Loucy (cell line): ENCODE measurements at regions not wholly inside any gene's neighbourhood (a gene's known extent, or its start where the extent isn't known, plus 50 kb on each side); places are given as distances from the start of the nearest gene placed in this dataset.

ENCODE experiments used
- H2AFZ ChIP-seq: fragments of 200-600 bp; sonication (generic); 2 replicates; pipeline ENCODE4 v1.6.0; 2016; ENCODE audit warnings: antibody characterized with exemption, mild to moderate bottlenecking, low read length, moderate library complexity
- H3F3A ChIP-seq: fragments of 200-600 bp; 2 replicates; pipeline ENCODE4 v1.6.0; 2016; ENCODE audit warnings: antibody characterized with exemption, low read depth, mild to moderate bottlenecking
- H3K27me3 ChIP-seq: fragments of 200-600 bp; sonication (generic); 2 replicates; pipeline ENCODE4 v1.6.1; 2014; ENCODE audit warnings: low read length, mild to moderate bottlenecking; ENCODE audit not compliant: insufficient read depth, poor library complexity, severe bottlenecking
- H3K36me3 ChIP-seq: fragments of 200-600 bp; sonication (generic); 2 replicates; pipeline ENCODE4 v1.6.1; 2016; ENCODE audit warnings: low read length; ENCODE audit not compliant: insufficient read depth
- H3K4me1 ChIP-seq: fragments of 200-600 bp; sonication (generic); 2 replicates; pipeline ENCODE4 v1.5.1; 2014; ENCODE audit warnings: low read length, mild to moderate bottlenecking; ENCODE audit not compliant: insufficient read depth, poor library complexity, severe bottlenecking
- H3K4me2 ChIP-seq: fragments of 200-600 bp; sonication (generic); 2 replicates; pipeline ENCODE4 v1.6.0; 2014; ENCODE audit warnings: antibody characterized with exemption, low read length, low read depth, mild to moderate bottlenecking; ENCODE audit not compliant: poor library complexity, severe bottlenecking
- H3K4me3 ChIP-seq: fragments of 200-600 bp; sonication (generic); 2 replicates; pipeline ENCODE4 v1.5.1; 2014; ENCODE audit warnings: low read length, mild to moderate bottlenecking, mixed read lengths; ENCODE audit not compliant: poor library complexity, severe bottlenecking
- H3K79me2 ChIP-seq: fragments of 200-600 bp; sonication (generic); 2 replicates; pipeline ENCODE4 v1.6.1; 2014; ENCODE audit warnings: low read length; ENCODE audit not compliant: insufficient read depth
- H3K9ac ChIP-seq: fragments of 200-600 bp; sonication (generic); 2 replicates; pipeline ENCODE4 v1.6.0; 2014; ENCODE audit warnings: mild to moderate bottlenecking, low read depth, low read length, moderate library complexity; ENCODE audit not compliant: poor library complexity, severe bottlenecking
- H3K9me2 ChIP-seq: fragments of 200-600 bp; sonication (generic); replicated peaks from 2 replicates; pipeline ENCODE4 v1.6.1; 2016; ENCODE audit warnings: low read depth, low read length, mixed read lengths
- H3K9me3 ChIP-seq: fragments of 200-600 bp; sonication (generic); 2 replicates; pipeline ENCODE4 v1.6.1; 2014; ENCODE audit warnings: mild to moderate bottlenecking, antibody characterized with exemption, low read length, low read depth; ENCODE audit not compliant: insufficient read depth
- H4K20me1 ChIP-seq: fragments of 200-600 bp; sonication (generic); 2 replicates; pipeline ENCODE4 v1.6.0; 2014; ENCODE audit warnings: antibody characterized with exemption, low read length, mild to moderate bottlenecking; ENCODE audit not compliant: insufficient read depth, poor library complexity, severe bottlenecking
- EZH2phosphoT487 ChIP-seq: fragments of 200-600 bp; IDR thresholded peaks from 2 replicates; pipeline ENCODE4 v1.6.1; 2018; ENCODE audit warnings: antibody characterized with exemption, mild to moderate bottlenecking, moderate library complexity, borderline replicate concordance
- TF ChIP-seq, protein P1 (sequence below): fragments of 200-600 bp; sonication (generic); conservative IDR thresholded peaks from 2 replicates; pipeline ENCODE4 v1.5.1; 2014; ENCODE audit warnings: mild to moderate bottlenecking, antibody characterized with exemption, low read length

DNA sequence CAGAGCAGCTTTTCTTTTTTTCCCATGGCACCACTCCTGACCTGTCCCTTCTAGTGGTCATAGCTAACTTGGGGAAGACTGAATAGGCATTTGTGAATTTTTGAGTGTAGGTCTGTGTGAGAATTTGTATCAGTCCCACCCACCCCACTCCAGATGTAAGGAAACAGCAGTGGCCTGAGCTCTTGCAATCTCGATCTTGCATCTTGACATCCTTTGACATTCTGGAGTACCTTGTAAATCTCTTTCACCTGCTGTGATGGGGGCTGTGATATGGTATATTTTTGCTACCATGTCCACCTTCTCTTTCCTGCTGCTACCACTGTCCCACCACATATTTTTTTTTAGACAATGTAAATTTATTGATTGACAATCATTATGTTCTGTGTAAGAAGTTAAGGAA lies 289.3 kb downstream of the MAP2K6 start:
- Histone ChIP-seq H3K4me1 (no peaks in the 10 kb centered on the region), H3K27me3 (no peaks in the 10 kb centered on the region), H3K79me2 (no peaks in the 10 kb centered on the region), H3K4me2 (no peak overlapping the region), H3K9me2 (no peaks in the 10 kb centered on the region), H2AFZ (no peak overlapping the region), H4K20me1 (no peaks in the 10 kb centered on the region), H3K9me3 (0 out of 2 replicates have a peak, but pooled peaks cover 4% of the 10 kb centered on the region), H3K9ac (no peak overlapping the region), H3F3A (no peaks in the 10 kb centered on the region), H3K4me3 (no peak overlapping the region), H3K36me3 (no peaks in the 10 kb centered on the region)
- TF ChIP-seq, protein P1, sequence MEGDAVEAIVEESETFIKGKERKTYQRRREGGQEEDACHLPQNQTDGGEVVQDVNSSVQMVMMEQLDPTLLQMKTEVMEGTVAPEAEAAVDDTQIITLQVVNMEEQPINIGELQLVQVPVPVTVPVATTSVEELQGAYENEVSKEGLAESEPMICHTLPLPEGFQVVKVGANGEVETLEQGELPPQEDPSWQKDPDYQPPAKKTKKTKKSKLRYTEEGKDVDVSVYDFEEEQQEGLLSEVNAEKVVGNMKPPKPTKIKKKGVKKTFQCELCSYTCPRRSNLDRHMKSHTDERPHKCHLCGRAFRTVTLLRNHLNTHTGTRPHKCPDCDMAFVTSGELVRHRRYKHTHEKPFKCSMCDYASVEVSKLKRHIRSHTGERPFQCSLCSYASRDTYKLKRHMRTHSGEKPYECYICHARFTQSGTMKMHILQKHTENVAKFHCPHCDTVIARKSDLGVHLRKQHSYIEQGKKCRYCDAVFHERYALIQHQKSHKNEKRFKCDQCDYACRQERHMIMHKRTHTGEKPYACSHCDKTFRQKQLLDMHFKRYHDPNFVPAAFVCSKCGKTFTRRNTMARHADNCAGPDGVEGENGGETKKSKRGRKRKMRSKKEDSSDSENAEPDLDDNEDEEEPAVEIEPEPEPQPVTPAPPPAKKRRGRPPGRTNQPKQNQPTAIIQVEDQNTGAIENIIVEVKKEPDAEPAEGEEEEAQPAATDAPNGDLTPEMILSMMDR = no peak
- no peak for TF ChIP-seq EZH2phosphoT487

DNA sequence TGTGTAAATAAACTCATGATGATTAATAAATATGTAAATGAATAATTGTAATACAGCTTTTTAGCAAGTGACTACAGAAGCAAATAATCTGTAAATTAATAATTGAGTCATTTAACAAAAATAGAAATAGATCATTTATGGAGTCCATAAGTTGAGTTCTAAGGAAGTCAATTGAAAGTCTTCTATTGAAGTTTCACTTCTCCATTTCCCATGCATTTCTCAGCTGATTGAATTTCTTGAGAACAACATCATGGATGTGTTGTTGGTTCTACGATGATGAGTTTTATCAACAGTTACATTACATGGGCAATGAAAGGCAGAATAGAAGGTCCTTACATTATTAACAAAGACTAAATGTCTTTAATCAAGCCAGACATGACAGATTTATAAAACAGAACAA lies 290.4 kb downstream of the MAP2K6 start:
- H3K9ac ChIP-seq = no peak overlapping the region
- H3F3A ChIP-seq = no peaks in the 10 kb centered on the region
- no peaks in the 10 kb centered on the region for H3K4me1 ChIP-seq
- no peak overlapping the region for H2AFZ ChIP-seq
- H3K36me3 ChIP-seq = no peaks in the 10 kb centered on the region
- H4K20me1 ChIP-seq = no peaks in the 10 kb centered on the region
- H3K4me2 ChIP-seq = no peak overlapping the region
- 0 out of 2 replicates have a peak, but pooled peaks cover 1% of the 10 kb centered on the region for H3K9me3 ChIP-seq
- H3K4me3 ChIP-seq = no peak overlapping the region
- TF ChIP-seq, protein P1 = no peak
- TF ChIP-seq EZH2phosphoT487 = no peak
- no peaks in the 10 kb centered on the region for H3K27me3 ChIP-seq
- no peaks in the 10 kb centered on the region for H3K79me2 ChIP-seq
- H3K9me2 ChIP-seq = no peaks in the 10 kb centered on the region

DNA sequence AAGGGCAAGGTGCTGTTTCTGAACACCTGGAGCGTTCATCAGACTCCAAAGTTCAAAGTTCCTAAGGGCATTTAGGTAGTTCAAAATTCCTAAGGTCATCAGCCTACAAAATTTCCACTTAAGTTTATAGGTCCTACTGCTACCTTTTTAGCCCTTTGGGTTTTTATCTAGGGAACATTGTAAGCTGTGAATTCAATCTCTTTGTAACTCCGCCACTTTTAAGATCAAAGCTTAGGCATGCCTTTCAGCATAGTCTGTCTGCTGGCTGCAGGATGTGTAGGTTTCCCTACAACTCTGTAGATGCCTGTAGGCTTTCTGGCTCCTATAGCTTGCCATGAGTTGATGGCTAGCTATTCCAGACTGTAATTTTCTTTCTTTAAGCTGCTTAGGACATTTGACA lies 291.6 kb downstream of the MAP2K6 start:
- H2AFZ ChIP-seq = no peak overlapping the region
- H3K79me2 ChIP-seq = no peaks in the 10 kb centered on the region
- TF ChIP-seq, protein P1 = no peak
- no peak for TF ChIP-seq EZH2phosphoT487
- H3K9me2 ChIP-seq = no peaks in the 10 kb centered on the region
- no peaks in the 10 kb centered on the region for H3F3A ChIP-seq
- H3K4me1 ChIP-seq = no peaks in the 10 kb centered on the region
- H3K36me3 ChIP-seq = no peaks in the 10 kb centered on the region
- H3K27me3 ChIP-seq = no peaks in the 10 kb centered on the region
- no peaks in the 10 kb centered on the region for H4K20me1 ChIP-seq
- no peak overlapping the region for H3K4me2 ChIP-seq
- H3K9ac ChIP-seq = no peak overlapping the region
- H3K4me3 ChIP-seq = no peak overlapping the region
- H3K9me3 ChIP-seq = no peaks in the 10 kb centered on the region
